Trophoblast cell (in vitro differentiated cells and primary cell): ENCODE measurements at regions not wholly inside any gene's neighbourhood (a gene's known extent, or its start where the extent isn't known, plus 50 kb on each side); places are given as distances from the start of the nearest gene placed in this dataset.

ENCODE experiments used
- DNase-seq, 2 donors: peaks; one replicate each; pipeline ENCODE4 v3.0.0-alpha.2; 2016
- H2AFZ ChIP-seq: 2 replicates; pipeline ENCODE4 v1.6.1; 2013; ENCODE audit warnings: low read length, moderate library complexity, mild to moderate bottlenecking; ENCODE audit not compliant: insufficient read depth, poor library complexity
- H2AK5ac ChIP-seq: 2 replicates; pipeline ENCODE4 v1.6.1; 2013; ENCODE audit warnings: mild to moderate bottlenecking, low read length
- H2BK120ac ChIP-seq: 2 replicates; pipeline ENCODE4 v1.6.1; 2013; ENCODE audit warnings: low read length, mild to moderate bottlenecking, moderate library complexity; ENCODE audit not compliant: insufficient read depth, poor library complexity
- H2BK12ac ChIP-seq: 2 replicates; pipeline ENCODE4 v1.6.1; 2013; ENCODE audit warnings: mild to moderate bottlenecking, low read length, moderate library complexity
- H2BK5ac ChIP-seq: 2 replicates; pipeline ENCODE4 v1.6.1; 2013; ENCODE audit warnings: low read length, low read depth, moderate library complexity, mild to moderate bottlenecking; ENCODE audit not compliant: poor library complexity
- H3K14ac ChIP-seq: 2 replicates; pipeline ENCODE4 v1.6.1; 2013; ENCODE audit warnings: mild to moderate bottlenecking, low read length
- H3K18ac ChIP-seq: 2 replicates; pipeline ENCODE4 v1.6.1; 2013; ENCODE audit warnings: mild to moderate bottlenecking, low read length
- H3K23ac ChIP-seq: 2 replicates; pipeline ENCODE4 v1.6.1; 2013; ENCODE audit warnings: low read length
- H3K27ac ChIP-seq: 2 replicates; pipeline ENCODE4 v1.5.1; 2013; ENCODE audit warnings: low read depth, mild to moderate bottlenecking, inconsistent platforms, low read length, moderate library complexity
- H3K27me3 ChIP-seq: 2 replicates; pipeline ENCODE4 v1.6.1; 2013; ENCODE audit warnings: inconsistent platforms, mild to moderate bottlenecking, low read length, moderate library complexity; ENCODE audit not compliant: insufficient read depth
- H3K36me3 ChIP-seq, 2 experiments: 1 replicate in 1 of 2; 2 replicates in 1 of 2; pipeline ENCODE4 v1.6.1; 2013; ENCODE audit warnings: low read length in 2 of 2, mild to moderate bottlenecking in 2 of 2, moderate library complexity in 1 of 2; ENCODE audit not compliant: insufficient read depth in 2 of 2, control insufficient read depth in 1 of 2
- H3K4ac ChIP-seq: 2 replicates; pipeline ENCODE4 v1.6.1; 2013; ENCODE audit warnings: low read depth, mild to moderate bottlenecking, low read length, moderate library complexity
- H3K4me1 ChIP-seq, 2 experiments: 1 replicate in 1 of 2; 2 replicates in 1 of 2; pipeline ENCODE4 v1.6.1; 2013; ENCODE audit warnings: low read length in 2 of 2, mild to moderate bottlenecking in 2 of 2, moderate library complexity in 1 of 2; ENCODE audit not compliant: insufficient read depth in 2 of 2, control insufficient read depth in 1 of 2
- H3K4me2 ChIP-seq: 2 replicates; pipeline ENCODE4 v1.6.1; 2013; ENCODE audit warnings: inconsistent platforms, mild to moderate bottlenecking, low read length, moderate library complexity
- H3K4me3 ChIP-seq: 2 replicates; pipeline ENCODE4 v1.5.1; 2013; ENCODE audit warnings: mild to moderate bottlenecking, low read depth, low read length, inconsistent platforms
- H3K79me1 ChIP-seq: one replicate; pipeline ENCODE4 v1.6.1; 2013; ENCODE audit warnings: low read length
- H3K79me2 ChIP-seq: 2 replicates; pipeline ENCODE4 v1.6.1; 2013; ENCODE audit warnings: low read length, mild to moderate bottlenecking; ENCODE audit not compliant: control insufficient read depth, insufficient read depth, poor library complexity
- H3K9ac ChIP-seq: 2 replicates; pipeline ENCODE4 v1.6.1; 2013; ENCODE audit warnings: mild to moderate bottlenecking, low read length
- H3K9me3 ChIP-seq: 2 replicates; pipeline ENCODE4 v1.6.1; 2013; ENCODE audit warnings: low read depth, mild to moderate bottlenecking, control low read depth, inconsistent platforms, low read length; ENCODE audit not compliant: insufficient read depth
- H4K12ac ChIP-seq: 2 replicates; pipeline ENCODE4 v1.6.1; 2013; ENCODE audit warnings: low read depth, mild to moderate bottlenecking, low read length, moderate library complexity
- H4K8ac ChIP-seq: 2 replicates; pipeline ENCODE4 v1.6.1; 2013; ENCODE audit warnings: low read depth, mild to moderate bottlenecking, low read length, moderate library complexity
- H4K91ac ChIP-seq: one replicate; pipeline ENCODE4 v1.6.1; 2013; ENCODE audit warnings: low read depth, mild to moderate bottlenecking, low read length, moderate library complexity
- WGBS: extraction: QIAGEN DNeasy Blood & Tissue Kit; methylation state at CpG from one replicate; pipeline ENCODE4 v1.1.7; 2013; ENCODE audit warnings: missing lambda C conversion rate; ENCODE audit not compliant: insufficient read length, insufficient coverage; ENCODE audit errors: extremely low coverage; 5-methylcytosine and 5-hydroxymethylcytosine counted together

- Histone ChIP-seq H3K9me3 (no peaks in the 10 kb centered on the region), H3K27ac (no peak overlapping the region), H4K8ac (no peak overlapping the region), H2AFZ (no peak overlapping the region), H3K79me2 (no peaks in the 10 kb centered on the region), H3K18ac (no peak overlapping the region), H4K91ac (no peak overlapping the region), H2AK5ac (no peak overlapping the region), H3K4ac (no peak overlapping the region), H3K4me1 (no peaks in the 10 kb centered on the region), H2BK5ac (no peak overlapping the region), H2BK12ac (no peak overlapping the region), H3K9ac (no peak overlapping the region), H3K4me2 (no peak overlapping the region), H3K36me3 (no peaks in the 10 kb centered on the region), H3K27me3 (no peaks in the 10 kb centered on the region), H3K79me1 (no peaks in the 10 kb centered on the region), H3K4me3 (no peak overlapping the region), H4K12ac (no peak overlapping the region), H3K23ac (no peak overlapping the region), H3K14ac (no peak overlapping the region), H2BK120ac (no peak overlapping the region)
- no CpG with 5 or more reads among the region's 5 CpGs for WGBS
- DNase-seq, result no peak
These were observed 886.5 kb downstream of the CDH8 start for GRCh38 chr16:61149709-61150108.

DNA sequence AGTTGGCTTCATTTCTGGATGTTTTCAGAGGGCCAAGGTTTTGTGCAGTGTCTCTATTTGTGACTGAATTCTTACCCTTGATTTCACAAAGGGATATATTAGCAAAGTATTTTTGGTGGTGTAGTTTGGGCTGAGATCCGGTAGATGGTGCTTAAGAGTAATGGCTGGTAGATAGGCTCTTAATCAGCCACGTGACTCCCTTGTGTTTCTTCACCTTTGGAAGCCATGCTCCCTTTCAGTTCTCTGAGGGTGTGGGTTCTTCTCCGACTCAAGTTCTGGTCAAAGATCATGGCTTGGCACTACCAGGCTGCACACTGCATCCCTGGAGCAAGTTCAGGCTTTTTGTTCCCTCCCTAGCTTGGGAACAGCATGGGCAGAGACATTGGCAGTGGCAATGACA, 887.3 kb downstream of the CDH8 start:
- Histone ChIP-seq H3K23ac (no peak overlapping the region), H3K27ac (no peak overlapping the region), H3K4ac (no peak overlapping the region), H4K12ac (peak overlapping the region; percentile 57), H4K8ac (no peak overlapping the region), H3K9me3 (no peaks in the 10 kb centered on the region), H2AK5ac (peak overlapping the region; percentile 7), H3K9ac (no peak overlapping the region), H3K4me1 (no peaks in the 10 kb centered on the region), H3K27me3 (no peaks in the 10 kb centered on the region), H3K4me3 (no peak overlapping the region), H3K18ac (no peak overlapping the region), H2AFZ (no peak overlapping the region), H3K79me2 (no peaks in the 10 kb centered on the region), H3K36me3 (no peaks in the 10 kb centered on the region), H3K79me1 (no peaks in the 10 kb centered on the region), H2BK120ac (no peak overlapping the region), H2BK12ac (no peak overlapping the region), H2BK5ac (no peak overlapping the region), H4K91ac (no peak overlapping the region), H3K4me2 (no peak overlapping the region), H3K14ac (no peak overlapping the region)
- peak in 1 of 2 donors; percentile 17 for DNase-seq
- WGBS, result no CpG with 5 or more reads among the region's 3 CpGs

DNA sequence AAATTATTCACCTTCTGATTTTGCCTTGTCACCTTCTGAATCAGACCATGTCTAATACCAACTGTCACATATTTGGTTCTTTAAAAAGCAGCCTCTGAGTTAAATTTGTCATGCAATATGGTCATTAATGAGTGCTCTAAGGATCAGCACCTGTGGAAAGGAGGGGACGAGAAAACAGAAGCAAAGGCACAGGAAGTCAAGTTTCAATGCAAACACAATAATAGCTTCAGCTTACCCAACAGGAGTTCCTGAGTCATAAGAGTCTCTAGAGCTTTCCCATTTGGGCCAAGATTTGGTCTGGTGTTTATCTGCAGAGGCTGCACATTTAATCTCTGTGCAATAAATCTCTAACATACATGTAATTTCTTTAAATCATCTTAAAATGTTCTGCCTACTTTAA, 889.8 kb downstream of the CDH8 start:
- Histone ChIP-seq H3K79me1 (no peaks in the 10 kb centered on the region), H3K14ac (no peak overlapping the region), H2BK5ac (no peak overlapping the region)

DNA sequence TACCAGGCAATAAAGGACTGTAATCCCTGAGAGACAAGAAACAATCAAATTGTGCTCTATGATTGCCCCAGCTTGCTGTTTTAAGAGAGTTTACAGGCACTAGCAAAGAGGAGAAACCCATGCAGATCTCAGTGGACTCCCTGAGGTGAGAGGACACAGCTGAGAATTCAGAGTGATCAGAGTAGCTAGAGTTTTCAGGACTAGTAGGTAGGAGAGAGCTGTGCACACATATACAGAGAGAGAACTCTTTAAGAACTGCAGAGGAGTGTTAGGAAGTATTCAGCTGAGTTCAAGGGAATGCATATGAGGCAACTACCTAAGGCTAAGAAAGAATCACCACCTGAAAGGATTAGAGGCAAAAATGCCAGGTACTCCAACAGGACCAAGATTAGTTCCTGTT, 904.8 kb downstream of the CDH8 start:
- no peak overlapping the region for H3K18ac ChIP-seq

More for the DNA sequence above, 889.8 kb downstream of the CDH8 start:
- H3K79me2 ChIP-seq, result no peaks in the 10 kb centered on the region
- no peaks in the 10 kb centered on the region for H3K4me1 ChIP-seq
- no peak overlapping the region for H4K91ac ChIP-seq
- no peak overlapping the region for H4K12ac ChIP-seq
- no peak overlapping the region for H3K23ac ChIP-seq
- H3K4me2 ChIP-seq, result no peak overlapping the region
- no peak overlapping the region for H3K4ac ChIP-seq
- H2AK5ac ChIP-seq, result no peak overlapping the region
- H3K9me3 ChIP-seq, result no peaks in the 10 kb centered on the region
- H4K8ac ChIP-seq, result no peak overlapping the region
- WGBS, result no CpG with 5 or more reads among the region's 1 CpG
- H3K4me3 ChIP-seq, result no peak overlapping the region
- DNase-seq, result no peak
- H2BK120ac ChIP-seq, result no peak overlapping the region
- no peak overlapping the region for H2BK12ac ChIP-seq
- H3K27me3 ChIP-seq, result no peaks in the 10 kb centered on the region
- no peak overlapping the region for H3K18ac ChIP-seq
- no peak overlapping the region for H3K9ac ChIP-seq
- no peaks in the 10 kb centered on the region for H3K36me3 ChIP-seq
- no peak overlapping the region for H3K27ac ChIP-seq
- no peak overlapping the region for H2AFZ ChIP-seq

More for the DNA sequence above, 904.8 kb downstream of the CDH8 start:
- H4K12ac ChIP-seq, result no peak overlapping the region
- H3K36me3 ChIP-seq, result no peaks in the 10 kb centered on the region
- H3K4me1 ChIP-seq, result no peaks in the 10 kb centered on the region
- H2BK5ac ChIP-seq, result no peak overlapping the region
- no peak overlapping the region for H2AFZ ChIP-seq
- no peak overlapping the region for H3K27ac ChIP-seq
- H3K23ac ChIP-seq, result no peak overlapping the region
- no peak overlapping the region for H4K91ac ChIP-seq
- no peak overlapping the region for H2BK12ac ChIP-seq
- H3K4ac ChIP-seq, result no peak overlapping the region
- no peak overlapping the region for H2BK120ac ChIP-seq
- H3K9ac ChIP-seq, result no peak overlapping the region
- no peaks in the 10 kb centered on the region for H3K79me1 ChIP-seq
- H3K9me3 ChIP-seq, result peaks cover 4% of the 10 kb centered on the region
- no peaks in the 10 kb centered on the region for H3K27me3 ChIP-seq
- H3K79me2 ChIP-seq, result no peaks in the 10 kb centered on the region
- H3K14ac ChIP-seq, result no peak overlapping the region
- H3K4me2 ChIP-seq, result no peak overlapping the region
- no peak overlapping the region for H3K4me3 ChIP-seq
- no peak overlapping the region for H4K8ac ChIP-seq
- no peak for DNase-seq
- H2AK5ac ChIP-seq, result no peak overlapping the region
